HCT116 (cell line): ENCODE measurements at regions not wholly inside any gene's neighbourhood (a gene's known extent, or its start where the extent isn't known, plus 50 kb on each side); places are given as distances from the start of the nearest gene placed in this dataset.

Experiments used
- ATAC-seq: fragments of 200-7000 bp; cut with Tn5 transposase; 2 replicates; pipeline ENCODE4 v1.9.1; 2020; ENCODE audit warnings: mild to moderate bottlenecking, moderate library complexity
- BruUV-seq: library from RNA; stranded (reverse); fragments of 400-500 nt; replicated peaks from 2 replicates; lab custom pipeline; 2021; lab: Mats Ljungman, UMichigan
- CTCF ChIA-PET: fragments of 300-600 bp; sonication (Branson Sonifier 250); formaldehyde crosslinking; loops from one replicate; lab custom pipeline; 2021; ENCODE audit warnings: antibody characterized with exemption; lab: Charles Lee
- POLR2A ChIA-PET: fragments of 300-600, 350-600 bp; sonication (Branson Sonifier 250); formaldehyde crosslinking; loops from one replicate; lab custom pipeline; 2021; ENCODE audit warnings: antibody characterized with exemption; lab: Charles Lee
- RAD21 ChIA-PET, 2 experiments: fragments of 300-600 bp; sonication (Branson Sonifier 250); formaldehyde crosslinking; loops; one replicate each; lab custom pipeline; 2023; ENCODE audit warnings: low total read pairs in 2 of 2; ENCODE audit not compliant: uncharacterized antibody in 2 of 2, unreplicated experiment in 2 of 2, low non-redundant PET in 1 of 2; lab: Charles Lee
- DNase-seq: peaks from one replicate; pipeline ENCODE4 v3.0.0-alpha.2; 2010; ENCODE audit warnings: low read depth, low spot score
- H2AFZ ChIP-seq: fragments of 200-600 bp; shearing (Covaris generic), sonication (generic); 2 replicates; pipeline ENCODE4 v1.6.1; 2017; ENCODE audit warnings: low read depth, mixed run types, mixed read lengths, antibody characterized with exemption, low read length; ENCODE audit not compliant: poor library complexity, severe bottlenecking
- H3K27ac ChIP-seq: 2 replicates; pipeline ENCODE4 v1.5.1; 2012; ENCODE audit warnings: low read depth, low read length
- H3K27me3 ChIP-seq: fragments of 200-600 bp; sonication (generic); 2 replicates; pipeline ENCODE4 v1.6.1; 2016; ENCODE audit warnings: mixed run types, low read length, mixed read lengths; ENCODE audit not compliant: insufficient read depth
- H3K36me3 ChIP-seq, 2 experiments: fragments of 200-500 bp in 1 of 2; fragments of 200-600 bp in 1 of 2; sonication (Bioruptor generic) in 1 of 2; sonication (generic) in 1 of 2; 2 replicates each; pipeline versions ENCODE4 v1.5.1 to v1.6.1; 2014 to 2016; ENCODE audit warnings: low read length in 2 of 2, inconsistent platforms in 1 of 2, mixed read lengths in 1 of 2, mixed run types in 1 of 2; ENCODE audit not compliant: insufficient read depth in 2 of 2, control insufficient read depth in 1 of 2
- H3K4me1 ChIP-seq, 2 experiments: fragments of 200-600 bp in 1 of 2; sonication (generic) in 1 of 2; 2 replicates each; pipeline versions ENCODE4 v1.5.1 to v1.6.1; 2012 to 2017; ENCODE audit warnings: low read length in 2 of 2, inconsistent platforms in 1 of 2, mild to moderate bottlenecking in 1 of 2, mixed read lengths in 1 of 2, mixed run types in 1 of 2, moderate library complexity in 1 of 2; ENCODE audit not compliant: insufficient read depth in 2 of 2, control insufficient read depth in 1 of 2
- H3K4me2 ChIP-seq: fragments of 200-600 bp; sonication (generic); 2 replicates; pipeline ENCODE4 v1.6.1; 2017; ENCODE audit warnings: mixed run types, low read length, mixed read lengths
- H3K4me3 ChIP-seq, 2 experiments: fragments of 200-600 bp in 1 of 2; sonication (generic) in 1 of 2; replicated peaks in 1 of 2; 2 replicates each; pipeline ENCODE4 v1.5.1; 2011 to 2016; ENCODE audit warnings: low read length in 2 of 2, control low read depth in 1 of 2, low read depth in 1 of 2, mild to moderate bottlenecking in 1 of 2, mixed read lengths in 1 of 2, mixed run types in 1 of 2
- H3K79me2 ChIP-seq: fragments of 200-600 bp; sonication (generic); 2 replicates; pipeline ENCODE4 v1.6.1; 2017; ENCODE audit warnings: mild to moderate bottlenecking, mixed run types, low read length, moderate library complexity, mixed read lengths; ENCODE audit not compliant: insufficient read depth
- H3K9ac ChIP-seq: fragments of 200-600 bp; sonication (generic); 2 replicates; pipeline ENCODE4 v1.6.1; 2016; ENCODE audit warnings: low read length, mixed read lengths
- H3K9me2 ChIP-seq: fragments of 200-600 bp; sonication (generic), shearing (Covaris generic); 2 replicates; pipeline ENCODE4 v1.6.1; 2017; ENCODE audit warnings: mixed run types, mild to moderate bottlenecking, moderate library complexity; ENCODE audit not compliant: insufficient read depth
- H3K9me3 ChIP-seq, 2 experiments: fragments of 200-500 bp in 1 of 2; fragments of 200-600 bp in 1 of 2; sonication (Bioruptor generic) in 1 of 2; sonication (generic) in 1 of 2; 2 replicates each; pipeline ENCODE4 v1.6.1; 2014 to 2017; ENCODE audit warnings: low read length in 2 of 2, mixed read lengths in 2 of 2, inconsistent platforms in 1 of 2, low read depth in 1 of 2, mild to moderate bottlenecking in 1 of 2, mixed run types in 1 of 2, moderate library complexity in 1 of 2; ENCODE audit not compliant: control insufficient read depth in 1 of 2, insufficient read depth in 1 of 2
- H4K20me1 ChIP-seq: fragments of 200-600 bp; sonication (generic), shearing (Covaris generic); 2 replicates; pipeline ENCODE4 v1.6.1; 2017; ENCODE audit warnings: mixed run types, mild to moderate bottlenecking, moderate library complexity; ENCODE audit not compliant: insufficient read depth
- ATF3 ChIP-seq: IDR thresholded peaks from 2 replicates; pipeline ENCODE4 v1.6.1; 2012
- CBX3 ChIP-seq: IDR thresholded peaks from 2 replicates; pipeline ENCODE4 v1.6.1; 2012; ENCODE audit warnings: low read depth
- CEBPB ChIP-seq: IDR thresholded peaks from 2 replicates; pipeline ENCODE4 v1.6.1; 2012; ENCODE audit warnings: low read depth
- JUND ChIP-seq: IDR thresholded peaks from 2 replicates; pipeline ENCODE4 v1.6.1; 2012
- SP1 ChIP-seq: IDR thresholded peaks from 2 replicates; pipeline ENCODE4 v1.6.1; 2012; ENCODE audit warnings: low read depth
- intact Hi-C: fragments of 100-400 bp; cut with micrococcal nuclease; formaldehyde crosslinking; loops from 2 replicates; pipeline ENCODE4 v1.10.0; 2022

DNA sequence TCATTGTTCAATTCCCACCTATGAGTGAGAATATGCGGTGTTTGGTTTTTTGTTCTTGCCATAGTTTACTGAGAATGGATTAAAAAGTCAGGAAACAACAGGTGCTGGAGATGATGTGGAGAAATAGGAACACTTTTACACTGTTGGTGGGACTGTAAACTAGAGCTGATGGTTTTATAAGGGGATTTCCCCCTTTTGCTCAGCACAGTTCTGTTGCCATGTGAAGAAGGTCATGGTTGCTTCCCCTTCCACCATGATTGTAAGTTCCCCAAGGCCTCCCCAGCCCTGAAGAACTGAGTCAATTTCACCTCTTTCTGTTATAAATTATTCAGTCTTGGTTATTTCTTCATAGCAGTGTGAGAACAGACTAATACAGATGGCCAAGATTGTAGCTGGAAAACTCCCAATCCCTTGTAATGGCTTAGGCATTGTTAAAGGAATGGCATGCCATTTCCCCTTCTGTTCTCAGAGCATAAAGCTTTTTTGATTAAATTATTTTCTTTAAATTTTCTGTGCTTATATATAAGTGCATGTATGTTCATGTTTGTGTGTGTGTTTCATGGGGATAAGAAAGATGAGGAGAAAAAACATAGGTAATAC lies 144.8 kb downstream of the BACH1 start:
- ChIA-PET CTCF (no interaction called here), RAD21 (no interaction called here), POLR2A (no interaction called here)
- Histone ChIP-seq H3K9ac (no peak overlapping the region), H3K4me1 (no peaks in the 10 kb centered on the region), H2AFZ (no peak overlapping the region), H3K9me2 (no peaks in the 10 kb centered on the region), H3K9me3 (no peaks in the 10 kb centered on the region), H3K36me3 (no peaks in the 10 kb centered on the region), H3K27me3 (no peaks in the 10 kb centered on the region), H3K79me2 (no peaks in the 10 kb centered on the region), H3K27ac (no peak overlapping the region), H3K4me3 (no peak overlapping the region), H4K20me1 (no peaks in the 10 kb centered on the region), H3K4me2 (no peak overlapping the region)
- intact Hi-C loops = no loop called here
- BruUV-seq = no TSS peak
- ATAC-seq = no peak
- no peak for DNase-seq
- no peak for TF ChIP-seq JUND
- no peak for TF ChIP-seq SP1
- no peak for TF ChIP-seq CBX3

GRCh38 chr21:29448766-29449165 lies 150.0 kb downstream of the BACH1 start:
- ChIA-PET POLR2A (no interaction called here), CTCF (no interaction called here), RAD21 (no interaction called here)
- Histone ChIP-seq H4K20me1 (no peaks in the 10 kb centered on the region), H3K9me3 (no peaks in the 10 kb centered on the region), H3K79me2 (no peaks in the 10 kb centered on the region), H3K27ac (no peak overlapping the region), H2AFZ (no peak overlapping the region), H3K4me1 (no peaks in the 10 kb centered on the region), H3K4me2 (no peak overlapping the region), H3K4me3 (no peak overlapping the region), H3K9ac (no peak overlapping the region), H3K36me3 (no peaks in the 10 kb centered on the region), H3K9me2 (no peaks in the 10 kb centered on the region), H3K27me3 (no peaks in the 10 kb centered on the region)
- no TSS peak for BruUV-seq
- DNase-seq (no peak), ATAC-seq (no peak)
- intact Hi-C loops = no loop called here
- TF ChIP-seq CEBPB (no peak), ATF3 (no peak)
